ENCODE measurements at regions not wholly inside any gene's neighbourhood (a gene's known extent, or its start where the extent isn't known, plus 50 kb on each side); places are given as distances from the start of the nearest gene placed in this dataset.

- no peak for DNase-seq (ENCODE audit: low spot score)
Measured at GRCh38 chr5:66472010-66472409, 124.2 kb upstream of the MAST4 start.

- no peak for DNase-seq (ENCODE audit: low spot score)
Measured at GRCh38 chr5:66475731-66476130, 120.5 kb upstream of the MAST4 start.

GRCh38 chr5:66477596-66477995 lies 118.6 kb upstream of the MAST4 start:
- DNase-seq (ENCODE audit: low spot score): no peak

- no peak for DNase-seq (ENCODE audit: low spot score)
Measured at GRCh38 chr5:66494437-66494836, 101.8 kb upstream of the MAST4 start.

GRCh38 chr5:66498791-66499207 lies 97.4 kb upstream of the MAST4 start:
- DNase-seq (ENCODE audit: low spot score): no peak

GRCh38 chr5:66503203-66503789 lies 92.9 kb upstream of the MAST4 start:
- no peak for DNase-seq (ENCODE audit: low spot score)

- DNase-seq (ENCODE audit: low spot score): no peak
Measured at GRCh38 chr5:66507106-66507505, 89.1 kb upstream of the MAST4 start.

GRCh38 chr5:66511491-66511890 lies 84.7 kb upstream of the MAST4 start:
- DNase-seq (ENCODE audit: low spot score): no peak

- DNase-seq (ENCODE audit: low spot score): no peak
Measured at GRCh38 chr5:66513130-66513529, 83.1 kb upstream of the MAST4 start.

- DNase-seq (ENCODE audit: low spot score): no peak
Measured at GRCh38 chr5:66515209-66515608, 81.0 kb upstream of the MAST4 start.

- DNase-seq (ENCODE audit: low spot score): no peak
Measured at GRCh38 chr5:66516550-66516949, 79.6 kb upstream of the MAST4 start.

- no peak for DNase-seq (ENCODE audit: low spot score)
Measured at GRCh38 chr5:66517351-66517750, 78.8 kb upstream of the MAST4 start.

GRCh38 chr5:66518052-66518451 lies 78.1 kb upstream of the MAST4 start:
- DNase-seq (ENCODE audit: low spot score): no peak

- DNase-seq (ENCODE audit: low spot score): no peak
Measured at GRCh38 chr5:66518753-66519152, 77.4 kb upstream of the MAST4 start.

- DNase-seq (ENCODE audit: low spot score): no peak
Measured at GRCh38 chr5:66519626-66520025, 76.6 kb upstream of the MAST4 start.

- DNase-seq (ENCODE audit: low spot score): no peak
Measured at GRCh38 chr5:66520854-66521253, 75.3 kb upstream of the MAST4 start.

GRCh38 chr5:66527478-66528035 lies 68.6 kb upstream of the MAST4 start:
- DNase-seq (ENCODE audit: low spot score): no peak

- no peak for DNase-seq (ENCODE audit: low spot score)
Measured at GRCh38 chr5:66529182-66529581, 67.0 kb upstream of the MAST4 start.

- DNase-seq (ENCODE audit: low spot score): no peak
Measured at GRCh38 chr5:66529704-66530103, 66.5 kb upstream of the MAST4 start.

GRCh38 chr5:66538126-66538525 lies 58.1 kb upstream of the MAST4 start:
- DNase-seq (ENCODE audit: low spot score): no peak

- no peak for DNase-seq (ENCODE audit: low spot score)
Measured at GRCh38 chr5:66538531-66538930, 57.7 kb upstream of the MAST4 start.

- DNase-seq (ENCODE audit: low spot score): no peak
Measured at GRCh38 chr5:66540078-66540477, 56.1 kb upstream of the MAST4 start.

- no peak for DNase-seq (ENCODE audit: low spot score)
Measured at GRCh38 chr5:66542711-66543110, 53.5 kb upstream of the MAST4 start.
